Lung (tissue), 11 donors: ENCODE measurements at regions not wholly inside any gene's neighbourhood (a gene's known extent, or its start where the extent isn't known, plus 50 kb on each side); places are given as distances from the start of the nearest gene placed in this dataset.
A peak's percentile ranks its signal among the peaks of the same experiment; 100 is the strongest.

ENCODE experiments used
- ATAC-seq: fragments of 200-7000 bp; cut with Tn5 transposase; one replicate; pipeline ENCODE4 v1.9.1; 2020; ENCODE audit warnings: moderate number of reproducible peaks; ENCODE audit not compliant: insufficient read depth, low FRiP score
- DNase-seq, 3 donors: peaks; one replicate each; pipeline ENCODE4 v3.0.0-alpha.2; 2013 to 2017
- H3K27ac ChIP-seq, 2 donors: one replicate each; pipeline ENCODE4 v1.5.1; 2013; ENCODE audit warnings: mild to moderate bottlenecking in 2 of 2, moderate library complexity in 2 of 2, control low read depth in 1 of 2, inconsistent platforms in 1 of 2, low read depth in 1 of 2, low read length in 1 of 2
- H3K27me3 ChIP-seq, 3 donors: one replicate each; pipeline ENCODE4 v1.5.1; 2013; ENCODE audit warnings: low read length in 2 of 3; ENCODE audit not compliant: control insufficient read depth in 3 of 3, insufficient read depth in 3 of 3
- H3K36me3 ChIP-seq, 4 donors: one replicate each; pipeline ENCODE4 v1.5.1; 2013; ENCODE audit warnings: low read length in 4 of 4, mild to moderate bottlenecking in 1 of 4, moderate library complexity in 1 of 4; ENCODE audit not compliant: control insufficient read depth in 4 of 4, insufficient read depth in 4 of 4
- H3K4me1 ChIP-seq, 5 donors: one replicate each; pipeline ENCODE4 v1.5.1; 2013; ENCODE audit warnings: low read length in 5 of 5, mild to moderate bottlenecking in 2 of 5, moderate library complexity in 1 of 5; ENCODE audit not compliant: control insufficient read depth in 5 of 5, insufficient read depth in 5 of 5
- H3K4me3 ChIP-seq: one replicate; pipeline ENCODE4 v1.5.1; 2013; ENCODE audit warnings: mild to moderate bottlenecking, control low read depth, moderate library complexity
- H3K9ac ChIP-seq, 2 donors: one replicate each; pipeline ENCODE4 v1.5.1; 2013; ENCODE audit warnings: low read length in 2 of 2, control low read depth in 1 of 2; ENCODE audit not compliant: insufficient read depth in 1 of 2
- H3K9me3 ChIP-seq, 4 donors: one replicate each; pipeline ENCODE4 v1.5.1; 2013; ENCODE audit warnings: low read length in 3 of 4, mild to moderate bottlenecking in 1 of 4, moderate library complexity in 1 of 4; ENCODE audit not compliant: control insufficient read depth in 4 of 4, insufficient read depth in 3 of 4
- WGBS, 2 donors: extraction: QIAGEN DNeasy Blood & Tissue Kit; methylation state at CpG; one replicate each; pipeline ENCODE4 v1.1.7; 2013; 5-methylcytosine and 5-hydroxymethylcytosine counted together
- TF ChIP-seq, protein P1 (sequence below): IDR thresholded peaks from 2 replicates; pipeline ENCODE4 v1.5.1; 2012; ENCODE audit warnings: mild to moderate bottlenecking; ENCODE audit errors: control extremely low read depth, extremely low read depth
- donor health status: control.
- donor health status: control.
- donor health status: Bipolar disorder and iron deficiency.
- donor health status: healthy.
- donor health status: DM: yes; HTN: yes; CAD: no.

DNA sequence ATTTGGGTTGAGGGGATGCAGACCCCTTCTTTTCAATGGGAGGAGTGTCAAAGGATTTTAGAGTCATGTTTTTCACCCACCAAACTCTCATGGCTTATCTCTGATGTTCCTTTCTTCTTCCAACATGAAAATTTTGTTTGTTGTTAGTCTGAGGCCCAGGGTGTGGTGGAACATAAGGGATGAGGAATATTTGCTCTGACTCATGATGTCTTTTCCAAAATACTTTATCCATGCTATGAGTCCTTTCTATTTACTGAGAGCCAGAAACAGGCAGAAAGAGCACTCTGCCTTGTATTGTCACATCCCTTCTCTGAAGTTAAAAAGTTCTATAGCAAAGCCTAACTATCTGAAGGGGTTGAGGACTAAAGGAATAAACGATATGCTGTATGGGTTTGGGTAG lies 61.6 kb upstream of the GYPA start:
- WGBS, 2 donors: 0 to 59% methylated on average over 1 of the region's 1 CpG
- TF ChIP-seq, protein P1, sequence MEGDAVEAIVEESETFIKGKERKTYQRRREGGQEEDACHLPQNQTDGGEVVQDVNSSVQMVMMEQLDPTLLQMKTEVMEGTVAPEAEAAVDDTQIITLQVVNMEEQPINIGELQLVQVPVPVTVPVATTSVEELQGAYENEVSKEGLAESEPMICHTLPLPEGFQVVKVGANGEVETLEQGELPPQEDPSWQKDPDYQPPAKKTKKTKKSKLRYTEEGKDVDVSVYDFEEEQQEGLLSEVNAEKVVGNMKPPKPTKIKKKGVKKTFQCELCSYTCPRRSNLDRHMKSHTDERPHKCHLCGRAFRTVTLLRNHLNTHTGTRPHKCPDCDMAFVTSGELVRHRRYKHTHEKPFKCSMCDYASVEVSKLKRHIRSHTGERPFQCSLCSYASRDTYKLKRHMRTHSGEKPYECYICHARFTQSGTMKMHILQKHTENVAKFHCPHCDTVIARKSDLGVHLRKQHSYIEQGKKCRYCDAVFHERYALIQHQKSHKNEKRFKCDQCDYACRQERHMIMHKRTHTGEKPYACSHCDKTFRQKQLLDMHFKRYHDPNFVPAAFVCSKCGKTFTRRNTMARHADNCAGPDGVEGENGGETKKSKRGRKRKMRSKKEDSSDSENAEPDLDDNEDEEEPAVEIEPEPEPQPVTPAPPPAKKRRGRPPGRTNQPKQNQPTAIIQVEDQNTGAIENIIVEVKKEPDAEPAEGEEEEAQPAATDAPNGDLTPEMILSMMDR: no peak
- DNase-seq (no peak), ATAC-seq (no peak)
- H3K4me1 ChIP-seq: peaks cover 0 to 6% (median 0%) of the 10 kb centered on the region in 5 donors
- H3K9me3 ChIP-seq: no peaks in the 10 kb centered on the region
- H3K36me3 ChIP-seq: no peaks in the 10 kb centered on the region
- H3K4me3 ChIP-seq: no peak overlapping the region
- no peaks in the 10 kb centered on the region for H3K27me3 ChIP-seq
- H3K27ac ChIP-seq: no peak overlapping the region
- no peak overlapping the region for H3K9ac ChIP-seq

DNA sequence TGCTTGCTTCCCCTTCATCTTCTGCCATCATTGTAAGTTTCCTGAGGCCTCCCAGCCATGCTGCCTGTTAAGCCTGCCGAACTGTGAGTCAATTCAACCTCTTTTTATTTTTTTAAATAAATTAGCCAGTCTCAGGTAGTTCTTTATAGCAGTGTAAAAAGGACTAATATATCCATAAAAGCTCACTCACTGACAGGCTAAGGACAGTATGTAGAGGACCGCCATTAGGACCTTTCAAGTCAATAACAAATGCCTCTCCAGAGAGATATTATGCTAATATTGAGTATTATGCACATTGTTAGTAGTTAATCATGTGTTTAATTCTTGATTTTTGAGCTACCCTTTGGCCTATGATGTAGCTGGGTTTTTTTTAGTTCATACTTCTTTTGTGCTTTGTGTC lies 62.6 kb upstream of the GYPA start:
- ATAC-seq (no peak), DNase-seq (no peak)
- no peaks in the 10 kb centered on the region for H3K36me3 ChIP-seq
- TF ChIP-seq, protein P1: no peak
- H3K27me3 ChIP-seq: no peaks in the 10 kb centered on the region
- no peak overlapping the region for H3K9ac ChIP-seq
- H3K27ac ChIP-seq: no peak overlapping the region
- 83 to 85% methylated on average over 2 of the region's 2 CpGs for WGBS, 2 donors
- H3K9me3 ChIP-seq: no peaks in the 10 kb centered on the region
- no peak overlapping the region for H3K4me3 ChIP-seq
- H3K4me1 ChIP-seq: peaks cover 0 to 12% (median 0%) of the 10 kb centered on the region in 5 donors

DNA sequence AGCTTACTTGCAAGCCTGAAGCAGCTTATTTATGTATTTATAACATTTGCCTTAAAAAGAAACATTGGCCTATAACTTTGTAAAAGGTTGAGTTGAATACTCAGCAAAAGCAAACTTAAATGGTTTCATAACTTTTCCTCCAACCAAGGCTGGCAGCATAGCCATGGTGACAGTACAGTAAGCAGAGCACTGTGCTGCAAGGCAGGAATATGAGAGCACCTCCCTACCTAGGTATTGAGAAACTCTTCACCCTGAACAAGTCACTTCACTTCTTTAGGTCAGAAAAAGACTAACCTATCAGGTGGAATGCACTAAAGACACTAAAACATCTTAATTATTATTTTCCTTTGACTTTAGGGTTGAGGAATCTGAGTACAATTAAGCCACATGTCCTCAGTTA lies 63.9 kb upstream of the GYPA start:
- no peak overlapping the region for H3K4me3 ChIP-seq
- no peaks in the 10 kb centered on the region for H3K9me3 ChIP-seq
- peaks cover 0 to 12% (median 0%) of the 10 kb centered on the region in 5 donors for H3K4me1 ChIP-seq
- no peak overlapping the region for H3K27ac ChIP-seq
- DNase-seq (no peak), ATAC-seq (no peak)
- no peak overlapping the region for H3K9ac ChIP-seq
- H3K36me3 ChIP-seq: no peaks in the 10 kb centered on the region
- H3K27me3 ChIP-seq: no peaks in the 10 kb centered on the region
- TF ChIP-seq, protein P1: no peak

DNA sequence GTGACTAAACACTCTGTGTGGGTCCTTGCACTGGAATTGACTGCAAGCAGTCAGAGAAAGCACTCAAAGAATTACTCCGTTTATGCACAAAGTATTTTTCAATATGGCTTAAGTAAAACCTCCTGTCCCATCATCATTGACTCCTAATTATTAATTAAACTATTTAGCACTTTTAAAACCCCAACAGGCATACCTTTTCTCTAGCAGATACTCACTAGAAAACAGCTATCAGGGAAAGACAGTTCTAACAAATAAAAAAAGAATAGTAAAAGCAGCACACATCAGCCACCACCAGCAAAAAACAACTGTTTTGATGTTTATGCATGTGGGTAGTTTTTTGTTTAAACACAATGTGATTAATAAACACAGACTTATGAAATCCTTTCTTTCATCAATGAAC lies 66.2 kb upstream of the GYPA start:
- Histone ChIP-seq H3K9ac (no peak overlapping the region), H3K4me1 (peaks cover 0 to 12% (median 0%) of the 10 kb centered on the region in 5 donors), H3K27me3 (no peaks in the 10 kb centered on the region), H3K36me3 (no peaks in the 10 kb centered on the region), H3K4me3 (no peak overlapping the region), H3K27ac (no peak overlapping the region), H3K9me3 (no peaks in the 10 kb centered on the region)
- TF ChIP-seq, protein P1: no peak
- DNase-seq (peak; percentile 32 to 81 (median 80)), ATAC-seq (no peak)
- WGBS, 2 donors: 58 to 84% methylated on average over 1 of the region's 1 CpG
